ENCODE measurements at regions not wholly inside any gene's neighbourhood (a gene's known extent, or its start where the extent isn't known, plus 50 kb on each side); places are given as distances from the start of the nearest gene placed in this dataset.
"Not testable (repeated sequence)": the region's sequence is repeated elsewhere in the genome, so short reads cannot be mapped to it uniquely, and the experiment has no call there.

DNA sequence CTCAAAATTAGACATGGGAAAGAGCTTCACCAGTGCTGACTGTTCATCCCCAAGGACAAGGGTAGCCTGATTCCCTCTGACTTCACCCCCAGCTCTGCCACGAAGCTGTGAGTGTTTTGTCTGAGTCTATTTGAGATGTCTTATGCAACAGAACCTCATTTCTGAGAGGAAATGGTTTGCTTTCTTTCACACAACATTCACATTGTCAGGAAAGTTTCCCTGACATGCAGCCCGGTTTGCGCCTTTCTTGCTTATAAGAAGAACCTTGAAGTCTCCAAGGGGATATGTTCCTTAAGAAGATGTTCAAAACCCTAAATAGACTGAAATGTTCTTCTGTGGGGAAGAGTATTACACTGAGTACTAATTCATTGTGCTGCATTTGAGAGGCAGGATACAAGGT lies 300.5 kb upstream of the CCL2 start:
- TF ChIP-seq, protein P1, sequence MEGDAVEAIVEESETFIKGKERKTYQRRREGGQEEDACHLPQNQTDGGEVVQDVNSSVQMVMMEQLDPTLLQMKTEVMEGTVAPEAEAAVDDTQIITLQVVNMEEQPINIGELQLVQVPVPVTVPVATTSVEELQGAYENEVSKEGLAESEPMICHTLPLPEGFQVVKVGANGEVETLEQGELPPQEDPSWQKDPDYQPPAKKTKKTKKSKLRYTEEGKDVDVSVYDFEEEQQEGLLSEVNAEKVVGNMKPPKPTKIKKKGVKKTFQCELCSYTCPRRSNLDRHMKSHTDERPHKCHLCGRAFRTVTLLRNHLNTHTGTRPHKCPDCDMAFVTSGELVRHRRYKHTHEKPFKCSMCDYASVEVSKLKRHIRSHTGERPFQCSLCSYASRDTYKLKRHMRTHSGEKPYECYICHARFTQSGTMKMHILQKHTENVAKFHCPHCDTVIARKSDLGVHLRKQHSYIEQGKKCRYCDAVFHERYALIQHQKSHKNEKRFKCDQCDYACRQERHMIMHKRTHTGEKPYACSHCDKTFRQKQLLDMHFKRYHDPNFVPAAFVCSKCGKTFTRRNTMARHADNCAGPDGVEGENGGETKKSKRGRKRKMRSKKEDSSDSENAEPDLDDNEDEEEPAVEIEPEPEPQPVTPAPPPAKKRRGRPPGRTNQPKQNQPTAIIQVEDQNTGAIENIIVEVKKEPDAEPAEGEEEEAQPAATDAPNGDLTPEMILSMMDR (IDR thresholded peaks at IDR 0.05; ENCODE audit: low read depth, low read length, missing control alignments) = no peak
- no peak overlapping the region for H3K4me3 ChIP-seq (ENCODE audit: low read depth, low read length)
- DNase-seq (ENCODE audit: low read depth) = no peak

DNA sequence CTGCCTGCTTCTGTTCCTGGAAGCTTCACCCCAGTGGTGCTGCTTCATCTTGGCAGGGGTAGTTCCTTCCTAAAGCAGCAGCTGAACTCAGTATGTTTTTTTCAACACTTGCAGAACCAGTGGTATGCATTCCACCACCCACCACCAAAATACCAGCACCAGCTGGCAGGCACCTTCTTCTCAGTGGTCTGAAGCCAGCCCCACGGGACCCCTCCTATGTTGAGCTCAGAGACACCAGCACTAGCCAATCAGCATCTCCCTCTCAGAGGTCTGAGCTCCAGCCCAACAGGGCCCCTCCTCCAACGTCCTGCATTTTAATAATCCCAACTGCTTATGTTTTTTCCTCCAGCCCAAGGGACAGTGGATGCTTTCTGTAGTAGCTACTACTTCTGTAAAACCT lies 299.6 kb upstream of the CCL2 start:
- no peak for DNase-seq (ENCODE audit: low read depth)
- TF ChIP-seq, protein P1 (IDR thresholded peaks at IDR 0.05; ENCODE audit: low read depth, low read length, missing control alignments) = no peak
- H3K4me3 ChIP-seq (ENCODE audit: low read depth, low read length) = no peak overlapping the region

DNA sequence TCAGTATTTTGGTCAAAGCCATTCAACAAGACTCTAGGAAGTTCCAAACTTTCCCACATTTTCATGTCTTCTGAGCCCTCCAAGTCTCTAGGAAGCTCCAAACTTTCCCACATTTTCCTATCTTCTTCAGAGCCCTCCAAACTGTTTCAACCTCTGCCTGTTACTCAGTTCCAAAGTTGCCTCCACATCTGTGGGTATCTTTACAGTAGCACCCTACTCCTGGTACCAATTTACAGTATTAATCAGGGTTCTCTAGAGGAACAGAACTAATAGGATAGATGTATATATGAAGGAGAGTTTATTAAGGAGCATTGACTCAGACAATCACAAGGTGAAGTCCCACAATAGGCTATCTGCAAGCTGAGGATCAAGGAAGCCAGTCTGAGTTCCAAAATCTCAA lies 296.0 kb upstream of the CCL2 start:
- not testable (repeated sequence) for DNase-seq (ENCODE audit: low read depth); H3K4me3 ChIP-seq (ENCODE audit: low read depth, low read length)

DNA sequence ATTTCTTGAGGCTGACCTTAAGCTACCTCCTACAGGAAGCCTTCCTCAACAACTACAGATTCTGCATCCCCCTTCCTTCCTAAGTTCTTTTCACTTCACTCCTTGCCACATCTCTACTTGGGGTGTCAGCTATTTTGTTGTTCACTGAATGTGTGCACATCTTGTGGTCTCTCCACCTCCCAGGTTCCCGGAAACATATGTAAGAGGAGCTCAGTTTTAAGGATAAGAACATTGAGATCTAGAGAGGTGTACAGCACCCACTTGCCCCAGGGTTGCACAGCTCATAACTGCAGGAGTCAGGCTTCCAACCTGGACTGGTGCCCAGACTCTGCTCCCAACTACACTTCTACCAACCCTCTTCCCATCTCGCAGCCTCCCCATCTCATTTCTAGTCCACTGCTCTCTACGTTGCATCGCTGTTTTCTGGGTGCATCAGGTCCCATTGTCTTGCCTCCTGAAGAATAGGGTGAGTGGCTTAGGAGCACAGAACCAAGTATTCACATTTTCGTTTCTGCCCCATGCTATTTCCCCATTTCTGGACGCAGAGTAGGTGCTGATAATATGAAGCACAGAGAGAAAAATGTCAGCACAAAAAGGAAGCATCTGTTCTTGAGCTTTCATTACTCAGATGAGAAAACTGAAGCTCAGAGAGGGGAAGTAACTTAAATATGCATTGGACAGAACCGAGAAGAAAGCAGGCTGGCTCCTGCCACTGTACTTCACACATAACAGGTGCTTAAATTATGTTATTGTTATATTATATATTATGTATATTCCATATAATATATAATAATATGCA lies 292.0 kb upstream of the CCL2 start:
- no peak overlapping the region for H3K4me3 ChIP-seq (ENCODE audit: low read depth, low read length)
- DNase-seq (ENCODE audit: low read depth) = peak; percentile 62
- TF ChIP-seq, protein P1 (IDR thresholded peaks at IDR 0.05; ENCODE audit: low read depth, low read length, missing control alignments) = no peak

DNA sequence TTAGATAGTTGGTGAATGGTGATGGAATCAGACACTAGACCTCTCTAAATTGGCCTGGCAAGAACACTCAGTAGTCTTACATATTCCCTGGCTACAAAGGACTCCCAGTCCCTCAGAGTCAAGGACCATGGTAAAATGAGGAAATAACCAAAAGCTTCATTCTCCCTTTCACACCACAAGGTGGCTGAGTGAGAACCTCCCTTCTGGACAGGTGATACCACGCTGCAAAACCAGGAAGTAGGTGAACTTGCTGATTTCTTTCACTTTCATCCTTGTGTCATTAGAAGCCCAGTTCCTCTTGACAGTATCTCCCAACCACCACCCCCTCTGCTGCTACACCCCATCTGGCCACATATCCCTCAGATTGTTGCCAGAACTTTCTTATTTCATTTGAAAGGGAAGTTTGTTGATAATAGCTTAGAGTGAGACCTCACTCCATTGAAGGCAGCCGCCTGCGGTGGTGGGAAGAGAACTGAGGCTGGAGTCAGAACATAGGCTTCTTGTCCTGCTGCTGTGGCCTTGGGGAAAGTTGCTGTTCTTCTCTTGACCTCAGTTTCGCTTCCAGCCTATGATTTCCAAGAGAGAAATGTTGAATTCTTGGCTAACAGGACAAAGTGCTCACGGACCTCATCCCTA lies 290.6 kb upstream of the CCL2 start:
- H3K4me3 ChIP-seq (ENCODE audit: low read depth, low read length) = no peak overlapping the region
- peak; percentile 92 for DNase-seq (ENCODE audit: low read depth)
- TF ChIP-seq, protein P1 (IDR thresholded peaks at IDR 0.05; ENCODE audit: low read depth, low read length, missing control alignments) = peak; percentile 52

DNA sequence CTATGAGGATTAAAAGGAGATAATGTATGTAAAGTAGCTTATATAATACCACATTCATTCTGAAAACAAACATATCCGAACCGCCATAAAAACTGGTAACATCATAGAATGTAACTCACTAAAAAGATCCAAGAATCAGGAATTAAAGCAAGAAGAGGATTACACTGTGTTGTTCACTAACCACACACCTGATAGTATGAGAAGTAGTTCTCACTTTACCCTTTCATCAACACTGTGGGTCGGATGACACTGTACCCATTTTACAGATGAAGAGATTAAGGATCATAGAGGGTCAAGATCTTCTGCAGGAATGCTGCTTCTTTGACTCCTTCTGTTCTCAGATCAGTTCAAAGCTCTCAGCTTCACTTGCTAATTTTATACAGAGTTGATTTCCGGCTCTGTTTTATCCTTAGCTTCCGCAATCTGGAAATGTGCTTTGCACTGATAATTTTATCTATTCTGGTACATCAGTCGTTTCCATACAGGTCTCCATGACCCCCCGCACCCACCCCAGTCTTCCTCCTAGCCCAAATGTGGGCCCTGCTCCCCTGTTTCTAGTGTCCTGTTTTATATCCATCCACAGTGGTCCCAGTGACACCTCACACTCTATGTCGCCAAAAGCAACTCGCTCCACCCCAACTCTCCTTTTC lies 288.6 kb upstream of the CCL2 start:
- H3K4me3 ChIP-seq (ENCODE audit: low read depth, low read length) = no peak overlapping the region
- no peak for DNase-seq (ENCODE audit: low read depth)
- TF ChIP-seq, protein P1 (IDR thresholded peaks at IDR 0.05; ENCODE audit: low read depth, low read length, missing control alignments) = no peak

DNA sequence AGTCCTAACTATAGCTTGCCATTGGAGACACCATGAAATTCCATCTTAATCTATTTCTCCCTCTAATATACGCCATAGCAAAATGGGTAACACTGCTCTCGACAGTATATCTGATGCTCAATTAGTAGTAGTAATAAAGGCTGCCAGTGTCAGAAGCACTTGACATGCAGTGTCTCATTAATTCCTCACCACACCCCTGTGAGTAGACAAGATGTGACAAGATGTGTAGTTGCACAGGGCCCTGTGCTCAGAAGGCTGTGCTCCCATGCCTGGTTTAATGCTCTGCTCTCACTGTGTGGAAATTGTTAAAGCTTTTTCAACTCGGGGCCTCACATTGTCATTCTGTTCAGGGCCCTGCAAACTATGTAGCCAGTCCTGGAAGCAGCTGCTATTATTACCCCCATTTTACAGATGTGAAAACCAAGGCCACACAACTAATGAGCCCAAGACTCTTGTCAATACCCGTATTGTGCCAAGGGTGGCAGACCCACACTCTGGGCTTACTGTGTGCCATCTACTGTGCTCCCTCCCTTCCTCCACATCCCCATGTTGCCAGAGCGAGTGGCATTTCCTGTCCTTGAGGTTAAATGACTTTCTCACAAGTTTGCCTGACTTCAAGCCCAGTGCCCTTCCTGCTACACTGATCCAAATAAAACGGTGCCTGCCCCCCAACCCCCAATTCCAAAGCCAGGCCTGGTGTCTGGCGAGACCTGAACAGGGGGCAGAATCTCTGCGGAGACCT lies 287.3 kb upstream of the CCL2 start:
- TF ChIP-seq, protein P1 (IDR thresholded peaks at IDR 0.05; ENCODE audit: low read depth, low read length, missing control alignments) = no peak
- DNase-seq (ENCODE audit: low read depth) = no peak
- no peak overlapping the region for H3K4me3 ChIP-seq (ENCODE audit: low read depth, low read length)

Measured in GM12864 (cell line).